ENCODE measurements at regions not wholly inside any gene's neighbourhood (a gene's known extent, or its start where the extent isn't known, plus 50 kb on each side); places are given as distances from the start of the nearest gene placed in this dataset.

- TF ChIP-seq, protein P1, sequence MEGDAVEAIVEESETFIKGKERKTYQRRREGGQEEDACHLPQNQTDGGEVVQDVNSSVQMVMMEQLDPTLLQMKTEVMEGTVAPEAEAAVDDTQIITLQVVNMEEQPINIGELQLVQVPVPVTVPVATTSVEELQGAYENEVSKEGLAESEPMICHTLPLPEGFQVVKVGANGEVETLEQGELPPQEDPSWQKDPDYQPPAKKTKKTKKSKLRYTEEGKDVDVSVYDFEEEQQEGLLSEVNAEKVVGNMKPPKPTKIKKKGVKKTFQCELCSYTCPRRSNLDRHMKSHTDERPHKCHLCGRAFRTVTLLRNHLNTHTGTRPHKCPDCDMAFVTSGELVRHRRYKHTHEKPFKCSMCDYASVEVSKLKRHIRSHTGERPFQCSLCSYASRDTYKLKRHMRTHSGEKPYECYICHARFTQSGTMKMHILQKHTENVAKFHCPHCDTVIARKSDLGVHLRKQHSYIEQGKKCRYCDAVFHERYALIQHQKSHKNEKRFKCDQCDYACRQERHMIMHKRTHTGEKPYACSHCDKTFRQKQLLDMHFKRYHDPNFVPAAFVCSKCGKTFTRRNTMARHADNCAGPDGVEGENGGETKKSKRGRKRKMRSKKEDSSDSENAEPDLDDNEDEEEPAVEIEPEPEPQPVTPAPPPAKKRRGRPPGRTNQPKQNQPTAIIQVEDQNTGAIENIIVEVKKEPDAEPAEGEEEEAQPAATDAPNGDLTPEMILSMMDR (IDR thresholded peaks at IDR 0.05) = no peak
- TF ChIP-seq POLR2A (IDR thresholded peaks at IDR 0.05) = no peak
Measured at GRCh38 chr5:158080112-158080511, 221.2 kb upstream of the CLINT1 start.

Data from thyroid gland (tissue), 4 donors.